Brain microvascular endothelial cell (primary cell): ENCODE measurements at regions not wholly inside any gene's neighbourhood (a gene's known extent, or its start where the extent isn't known, plus 50 kb on each side); places are given as distances from the start of the nearest gene placed in this dataset.
"Not testable (repeated sequence)": the region's sequence is repeated elsewhere in the genome, so short reads cannot be mapped to it uniquely, and the experiment has no call there.

ENCODE experiments used
- DNase-seq: peaks from one replicate; pipeline ENCODE4 v3.0.0-alpha.2; 2020
- H3K27ac ChIP-seq: fragments of 250-450 bp; sonication (Bioruptor Pico); 2 replicates; pipeline ENCODE4 v1.5.1; 2020; ENCODE audit warnings: mild to moderate bottlenecking, moderate library complexity
- H3K27me3 ChIP-seq: fragments of 250-450 bp; sonication (Bioruptor Pico); replicated peaks from 2 replicates; pipeline ENCODE4 v1.5.1; 2020; ENCODE audit warnings: mild to moderate bottlenecking
- H3K36me3 ChIP-seq: fragments of 250-450 bp; sonication (Bioruptor Pico); replicated peaks from 2 replicates; pipeline ENCODE4 v1.5.1; 2020; ENCODE audit warnings: mild to moderate bottlenecking
- H3K4me3 ChIP-seq: 2 replicates; pipeline ENCODE4 v1.5.1; 2011; ENCODE audit warnings: low read depth, mild to moderate bottlenecking, control low read depth, low read length, moderate library complexity
- CTCF ChIP-seq: IDR thresholded peaks from 2 replicates; pipeline ENCODE4 v1.5.1; 2011; ENCODE audit warnings: low read depth, mild to moderate bottlenecking, moderate library complexity, low read length, control low read depth, inconsistent platforms; ENCODE audit errors: missing control alignments
- in situ Hi-C: cut with HindIII; loops from 2 replicates; pipeline ENCODE4 v1.10.0; 2017; ENCODE audit warnings: low sequenced_read_pairs, low pct_ligation_motif_present

GRCh38 chr6:10314163-10314955 is 100.5 kb downstream of the TFAP2A start:
- DNase-seq: no peak
- Histone ChIP-seq H3K27me3 (no peaks in the 10 kb centered on the region), H3K4me3 (no peak overlapping the region), H3K27ac (no peak overlapping the region), H3K36me3 (no peaks in the 10 kb centered on the region)
- no peak for TF ChIP-seq CTCF
- in situ Hi-C loops: no loop called here

- in situ Hi-C loops: no loop called here
- Histone ChIP-seq H3K36me3 (no peaks in the 10 kb centered on the region), H3K27me3 (no peaks in the 10 kb centered on the region), H3K4me3 (no peak overlapping the region), H3K27ac (no peak overlapping the region)
- DNase-seq: no peak
- no peak for TF ChIP-seq CTCF
These were observed 101.1 kb downstream of the TFAP2A start for GRCh38 chr6:10313799-10314162.

- Histone ChIP-seq H3K36me3 (no peaks in the 10 kb centered on the region), H3K27me3 (no peaks in the 10 kb centered on the region), H3K4me3 (no peak overlapping the region), H3K27ac (no peak overlapping the region)
- in situ Hi-C loops: no loop called here
- DNase-seq: no peak
- TF ChIP-seq CTCF: no peak
These were observed 102.4 kb downstream of the TFAP2A start for GRCh38 chr6:10312445-10312844.

GRCh38 chr6:10311546-10312405 is 103.1 kb downstream of the TFAP2A start:
- in situ Hi-C loops, H3K27ac ChIP-seq, H3K27me3 ChIP-seq, DNase-seq, H3K4me3 ChIP-seq, H3K36me3 ChIP-seq: not testable (repeated sequence)

- no peak for TF ChIP-seq CTCF
- Histone ChIP-seq H3K4me3 (no peak overlapping the region), H3K36me3 (no peaks in the 10 kb centered on the region), H3K27me3 (no peaks in the 10 kb centered on the region), H3K27ac (no peak overlapping the region)
- in situ Hi-C loops: no loop called here
- DNase-seq: no peak
These were observed 104.0 kb downstream of the TFAP2A start for GRCh38 chr6:10310826-10311225.

- no peak overlapping the region for H3K27ac ChIP-seq
- H3K27me3 ChIP-seq: no peaks in the 10 kb centered on the region
- no peak for DNase-seq
- in situ Hi-C loops: no loop called here
- H3K4me3 ChIP-seq: no peak overlapping the region
- no peak for TF ChIP-seq CTCF
- no peaks in the 10 kb centered on the region for H3K36me3 ChIP-seq
These were observed 104.6 kb downstream of the TFAP2A start for GRCh38 chr6:10310330-10310653.
